Ishikawa (cell line): ENCODE measurements at regions not wholly inside any gene's neighbourhood (a gene's known extent, or its start where the extent isn't known, plus 50 kb on each side); places are given as distances from the start of the nearest gene placed in this dataset.

Source experiments
- CEBPB ChIP-seq: IDR thresholded peaks from 2 replicates; pipeline ENCODE4 v1.6.1; 2012
- EGR1 ChIP-seq: IDR thresholded peaks from 2 replicates; pipeline ENCODE4 v1.6.1; 2012
- EP300 ChIP-seq: IDR thresholded peaks from 2 replicates; pipeline ENCODE4 v1.6.1; 2012; ENCODE audit warnings: borderline replicate concordance
- FOXM1 ChIP-seq: IDR thresholded peaks from 2 replicates; pipeline ENCODE4 v1.6.1; 2012; ENCODE audit warnings: low read depth, borderline replicate concordance
- MAX ChIP-seq: IDR thresholded peaks from 2 replicates; pipeline ENCODE4 v1.6.1; 2012
- RAD21 ChIP-seq: IDR thresholded peaks from 2 replicates; pipeline ENCODE4 v1.6.1; 2012; ENCODE audit warnings: low read depth
- REST ChIP-seq: IDR thresholded peaks from 2 replicates; pipeline ENCODE4 v1.6.1; 2012; ENCODE audit warnings: low read depth, mild to moderate bottlenecking
- TAF1 ChIP-seq: IDR thresholded peaks from 2 replicates; pipeline ENCODE4 v1.6.1; 2012; ENCODE audit warnings: low read depth, mild to moderate bottlenecking
- TCF12 ChIP-seq: IDR thresholded peaks from 2 replicates; pipeline ENCODE4 v1.6.1; 2012; ENCODE audit warnings: low read depth
- TEAD4 ChIP-seq: IDR thresholded peaks from 2 replicates; pipeline ENCODE4 v1.6.1; 2012
- ZBTB7A ChIP-seq: IDR thresholded peaks from 2 replicates; pipeline ENCODE4 v1.6.1; 2012; ENCODE audit warnings: low read depth

GRCh38 chr2:60091894-60092293 is 461.6 kb downstream of the BCL11A start:
- TF ChIP-seq TEAD4 (no peak), RAD21 (no peak), TAF1 (no peak), MAX (no peak), EP300 (no peak), FOXM1 (no peak), TCF12 (no peak), CEBPB (no peak), REST (no peak), EGR1 (no peak), ZBTB7A (no peak)
